ENCODE measurements at regions not wholly inside any gene's neighbourhood (a gene's known extent, or its start where the extent isn't known, plus 50 kb on each side); places are given as distances from the start of the nearest gene placed in this dataset.

DNA sequence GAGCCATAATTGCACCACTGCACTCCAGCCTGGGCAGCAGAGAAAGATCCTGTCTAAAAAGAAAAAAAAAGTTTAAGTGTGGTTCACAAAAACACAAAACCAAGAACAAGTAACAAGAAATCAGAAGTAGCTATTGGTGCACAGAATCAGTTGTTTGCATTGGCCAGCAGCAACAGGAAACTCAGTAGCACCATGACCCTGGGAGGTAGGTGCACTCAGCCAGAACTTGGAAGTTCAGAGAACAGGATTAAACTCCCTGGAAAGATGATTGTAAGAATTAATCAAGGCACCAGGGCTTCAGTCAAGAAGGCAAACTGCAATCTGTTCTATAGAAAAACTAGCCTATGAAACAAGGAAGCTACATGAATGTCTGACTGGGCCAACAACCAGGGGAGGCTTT is 267.9 kb downstream of the COL12A1 start:
- no peak overlapping the region for H2AFZ ChIP-seq (ENCODE audit: low read depth, low read length)
- no peak overlapping the region for H3K4me2 ChIP-seq (ENCODE audit: low read length)
- TF ChIP-seq, protein P1, sequence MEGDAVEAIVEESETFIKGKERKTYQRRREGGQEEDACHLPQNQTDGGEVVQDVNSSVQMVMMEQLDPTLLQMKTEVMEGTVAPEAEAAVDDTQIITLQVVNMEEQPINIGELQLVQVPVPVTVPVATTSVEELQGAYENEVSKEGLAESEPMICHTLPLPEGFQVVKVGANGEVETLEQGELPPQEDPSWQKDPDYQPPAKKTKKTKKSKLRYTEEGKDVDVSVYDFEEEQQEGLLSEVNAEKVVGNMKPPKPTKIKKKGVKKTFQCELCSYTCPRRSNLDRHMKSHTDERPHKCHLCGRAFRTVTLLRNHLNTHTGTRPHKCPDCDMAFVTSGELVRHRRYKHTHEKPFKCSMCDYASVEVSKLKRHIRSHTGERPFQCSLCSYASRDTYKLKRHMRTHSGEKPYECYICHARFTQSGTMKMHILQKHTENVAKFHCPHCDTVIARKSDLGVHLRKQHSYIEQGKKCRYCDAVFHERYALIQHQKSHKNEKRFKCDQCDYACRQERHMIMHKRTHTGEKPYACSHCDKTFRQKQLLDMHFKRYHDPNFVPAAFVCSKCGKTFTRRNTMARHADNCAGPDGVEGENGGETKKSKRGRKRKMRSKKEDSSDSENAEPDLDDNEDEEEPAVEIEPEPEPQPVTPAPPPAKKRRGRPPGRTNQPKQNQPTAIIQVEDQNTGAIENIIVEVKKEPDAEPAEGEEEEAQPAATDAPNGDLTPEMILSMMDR (IDR thresholded peaks at IDR 0.05; ENCODE audit: poor library complexity, severe bottlenecking) = no peak
- no peak for TF ChIP-seq EZH2 (IDR thresholded peaks at IDR 0.05; ENCODE audit: borderline replicate concordance, insufficient read depth, low read length, poor library complexity, severe bottlenecking)
- TF ChIP-seq SMC3 (conservative IDR thresholded peaks at IDR 0.05; ENCODE audit: poor library complexity) = no peak
- TF ChIP-seq, protein P2, sequence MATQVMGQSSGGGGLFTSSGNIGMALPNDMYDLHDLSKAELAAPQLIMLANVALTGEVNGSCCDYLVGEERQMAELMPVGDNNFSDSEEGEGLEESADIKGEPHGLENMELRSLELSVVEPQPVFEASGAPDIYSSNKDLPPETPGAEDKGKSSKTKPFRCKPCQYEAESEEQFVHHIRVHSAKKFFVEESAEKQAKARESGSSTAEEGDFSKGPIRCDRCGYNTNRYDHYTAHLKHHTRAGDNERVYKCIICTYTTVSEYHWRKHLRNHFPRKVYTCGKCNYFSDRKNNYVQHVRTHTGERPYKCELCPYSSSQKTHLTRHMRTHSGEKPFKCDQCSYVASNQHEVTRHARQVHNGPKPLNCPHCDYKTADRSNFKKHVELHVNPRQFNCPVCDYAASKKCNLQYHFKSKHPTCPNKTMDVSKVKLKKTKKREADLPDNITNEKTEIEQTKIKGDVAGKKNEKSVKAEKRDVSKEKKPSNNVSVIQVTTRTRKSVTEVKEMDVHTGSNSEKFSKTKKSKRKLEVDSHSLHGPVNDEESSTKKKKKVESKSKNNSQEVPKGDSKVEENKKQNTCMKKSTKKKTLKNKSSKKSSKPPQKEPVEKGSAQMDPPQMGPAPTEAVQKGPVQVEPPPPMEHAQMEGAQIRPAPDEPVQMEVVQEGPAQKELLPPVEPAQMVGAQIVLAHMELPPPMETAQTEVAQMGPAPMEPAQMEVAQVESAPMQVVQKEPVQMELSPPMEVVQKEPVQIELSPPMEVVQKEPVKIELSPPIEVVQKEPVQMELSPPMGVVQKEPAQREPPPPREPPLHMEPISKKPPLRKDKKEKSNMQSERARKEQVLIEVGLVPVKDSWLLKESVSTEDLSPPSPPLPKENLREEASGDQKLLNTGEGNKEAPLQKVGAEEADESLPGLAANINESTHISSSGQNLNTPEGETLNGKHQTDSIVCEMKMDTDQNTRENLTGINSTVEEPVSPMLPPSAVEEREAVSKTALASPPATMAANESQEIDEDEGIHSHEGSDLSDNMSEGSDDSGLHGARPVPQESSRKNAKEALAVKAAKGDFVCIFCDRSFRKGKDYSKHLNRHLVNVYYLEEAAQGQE (IDR thresholded peaks at IDR 0.05; ENCODE audit: borderline replicate concordance) = no peak
- TF ChIP-seq RAD21 (conservative IDR thresholded peaks at IDR 0.05) = no peak
- no peak for TF ChIP-seq MXI1 (conservative IDR thresholded peaks at IDR 0.05; ENCODE audit: poor library complexity, severe bottlenecking)
- TF ChIP-seq EP300 (conservative IDR thresholded peaks at IDR 0.05; ENCODE audit: poor library complexity, severe bottlenecking) = no peak
- no peak for TF ChIP-seq POLR2AphosphoS5 (IDR thresholded peaks at IDR 0.05)
- TF ChIP-seq TAF1 (IDR thresholded peaks at IDR 0.05; ENCODE audit: low read depth) = no peak
- H3K36me3 ChIP-seq (ENCODE audit: insufficient read depth, low read length) = no peaks in the 10 kb centered on the region
- H3K9me3 ChIP-seq (ENCODE audit: low read length) = no peaks in the 10 kb centered on the region
- H3K27me3 ChIP-seq (ENCODE audit: insufficient read depth, low read depth, low read length) = no peaks in the 10 kb centered on the region
- no peaks in the 10 kb centered on the region for H4K20me1 ChIP-seq (ENCODE audit: insufficient read depth)
- no peak overlapping the region for H3K9ac ChIP-seq (ENCODE audit: low read length)
- H3K79me2 ChIP-seq (replicated peaks; ENCODE audit: insufficient read depth, low read length) = no peaks in the 10 kb centered on the region
- H3F3A ChIP-seq (ENCODE audit: insufficient read depth, low read length, poor library complexity, severe bottlenecking) = no peaks in the 10 kb centered on the region
- H3K27ac ChIP-seq (ENCODE audit: low read length) = no peak overlapping the region
- no peak overlapping the region for H3K4me3 ChIP-seq (ENCODE audit: low read length)
- no peaks in the 10 kb centered on the region for H3K9me2 ChIP-seq (ENCODE audit: insufficient read depth, low read length)

DNA sequence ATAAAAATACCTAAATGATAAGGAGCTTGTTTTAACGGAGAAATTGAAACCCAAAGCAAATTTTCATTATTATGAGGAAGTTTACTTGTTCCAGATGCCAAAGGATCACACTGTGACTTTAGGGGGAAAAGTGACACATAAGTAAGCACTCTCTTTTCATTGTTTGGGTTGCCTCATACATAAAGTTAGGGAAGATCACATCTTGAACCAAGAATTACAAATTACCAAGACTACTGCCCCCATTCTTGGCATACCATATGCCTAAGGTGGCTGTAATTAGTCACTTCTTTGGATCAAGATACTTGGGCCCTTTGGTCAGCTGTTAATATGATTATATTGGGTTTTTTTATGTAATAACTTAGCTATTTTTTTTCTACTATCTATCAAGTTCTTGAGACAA is 269.0 kb downstream of the COL12A1 start:
- Histone ChIP-seq H3K27ac (ENCODE audit: low read length) (no peak overlapping the region), H3K36me3 (ENCODE audit: insufficient read depth, low read length) (no peaks in the 10 kb centered on the region), H3K4me2 (ENCODE audit: low read length) (no peak overlapping the region), H3K9me2 (ENCODE audit: insufficient read depth, low read length) (no peaks in the 10 kb centered on the region), H3K9ac (ENCODE audit: low read length) (no peak overlapping the region), H3F3A (ENCODE audit: insufficient read depth, low read length, poor library complexity, severe bottlenecking) (no peaks in the 10 kb centered on the region), H2AFZ (ENCODE audit: low read depth, low read length) (no peak overlapping the region), H3K79me2 (replicated peaks; ENCODE audit: insufficient read depth, low read length) (no peaks in the 10 kb centered on the region), H4K20me1 (ENCODE audit: insufficient read depth) (no peaks in the 10 kb centered on the region), H3K27me3 (ENCODE audit: insufficient read depth, low read depth, low read length) (no peaks in the 10 kb centered on the region), H3K9me3 (ENCODE audit: low read length) (no peaks in the 10 kb centered on the region), H3K4me3 (ENCODE audit: low read length) (no peak overlapping the region)
- TF ChIP-seq, protein P2 (IDR thresholded peaks at IDR 0.05; ENCODE audit: borderline replicate concordance) = no peak
- no peak for TF ChIP-seq MXI1 (conservative IDR thresholded peaks at IDR 0.05; ENCODE audit: poor library complexity, severe bottlenecking)
- no peak for TF ChIP-seq SMC3 (conservative IDR thresholded peaks at IDR 0.05; ENCODE audit: poor library complexity)
- no peak for TF ChIP-seq RAD21 (conservative IDR thresholded peaks at IDR 0.05)
- TF ChIP-seq EP300 (conservative IDR thresholded peaks at IDR 0.05; ENCODE audit: poor library complexity, severe bottlenecking) = no peak

Measured in neural cell (in vitro differentiated cells).